ENCODE measurements at regions not wholly inside any gene's neighbourhood (a gene's known extent, or its start where the extent isn't known, plus 50 kb on each side); places are given as distances from the start of the nearest gene placed in this dataset.

GRCh38 chr6:167472148-167472547 lies 147.3 kb downstream of the TTLL2 start:
- TF ChIP-seq CTCF (IDR thresholded peaks at IDR 0.05; ENCODE audit: insufficient read depth, low read depth, low read length, missing control alignments): no peak
- DNase-seq (ENCODE audit: low read depth): no peak
- no peak overlapping the region for H3K4me3 ChIP-seq (ENCODE audit: low read depth, low read length)

GRCh38 chr6:167472880-167473279 lies 148.0 kb downstream of the TTLL2 start:
- no peak for DNase-seq (ENCODE audit: low read depth)
- no peak for TF ChIP-seq CTCF (IDR thresholded peaks at IDR 0.05; ENCODE audit: insufficient read depth, low read depth, low read length, missing control alignments)
- no peak overlapping the region for H3K4me3 ChIP-seq (ENCODE audit: low read depth, low read length)

- TF ChIP-seq CTCF (IDR thresholded peaks at IDR 0.05; ENCODE audit: insufficient read depth, low read depth, low read length, missing control alignments): no peak
- DNase-seq (ENCODE audit: low read depth): no peak
- H3K4me3 ChIP-seq (ENCODE audit: low read depth, low read length): no peak overlapping the region
These were observed 149.3 kb downstream of the TTLL2 start for GRCh38 chr6:167474171-167474570.

GRCh38 chr6:167474725-167475124 lies 149.8 kb downstream of the TTLL2 start:
- no peak overlapping the region for H3K4me3 ChIP-seq (ENCODE audit: low read depth, low read length)
- DNase-seq (ENCODE audit: low read depth): no peak
- no peak for TF ChIP-seq CTCF (IDR thresholded peaks at IDR 0.05; ENCODE audit: insufficient read depth, low read depth, low read length, missing control alignments)

- H3K4me3 ChIP-seq (ENCODE audit: low read depth, low read length): no peak overlapping the region
- DNase-seq (ENCODE audit: low read depth): no peak
- no peak for TF ChIP-seq CTCF (IDR thresholded peaks at IDR 0.05; ENCODE audit: insufficient read depth, low read depth, low read length, missing control alignments)
These were observed 151.1 kb downstream of the TTLL2 start for GRCh38 chr6:167475947-167476346.

- TF ChIP-seq CTCF (IDR thresholded peaks at IDR 0.05; ENCODE audit: insufficient read depth, low read depth, low read length, missing control alignments): no peak
- H3K4me3 ChIP-seq (ENCODE audit: low read depth, low read length): no peak overlapping the region
- no peak for DNase-seq (ENCODE audit: low read depth)
These were observed 152.1 kb downstream of the TTLL2 start for GRCh38 chr6:167476844-167477595.

GRCh38 chr6:167477688-167478087 lies 152.8 kb downstream of the TTLL2 start:
- no peak for DNase-seq (ENCODE audit: low read depth)

More at GRCh38 chr6:167477688-167478087, 152.8 kb downstream of the TTLL2 start:
- no peak for TF ChIP-seq CTCF (IDR thresholded peaks at IDR 0.05; ENCODE audit: insufficient read depth, low read depth, low read length, missing control alignments)
- no peak overlapping the region for H3K4me3 ChIP-seq (ENCODE audit: low read depth, low read length)

Measured in GM12865 (cell line).